Urinary bladder (tissue), 3 donors: ENCODE measurements at regions not wholly inside any gene's neighbourhood (a gene's known extent, or its start where the extent isn't known, plus 50 kb on each side); places are given as distances from the start of the nearest gene placed in this dataset.
"Not testable (repeated sequence)": the region's sequence is repeated elsewhere in the genome, so short reads cannot be mapped to it uniquely, and the experiment has no call there.

Source experiments
- DNase-seq: peaks from one replicate; pipeline ENCODE4 v3.0.0-alpha.2; 2015; ENCODE audit errors: extremely low spot score
- H3K27ac ChIP-seq: one replicate; pipeline ENCODE4 v1.5.1; 2013; ENCODE audit warnings: low read depth, mild to moderate bottlenecking, moderate library complexity
- H3K36me3 ChIP-seq: one replicate; pipeline ENCODE4 v1.6.1; 2013; ENCODE audit warnings: mild to moderate bottlenecking, moderate library complexity; ENCODE audit not compliant: insufficient read depth
- H3K4me1 ChIP-seq: one replicate; pipeline ENCODE4 v1.6.1; 2013; ENCODE audit warnings: mild to moderate bottlenecking, moderate library complexity; ENCODE audit not compliant: insufficient read depth
- H3K4me3 ChIP-seq: one replicate; pipeline ENCODE4 v1.5.1; 2013; ENCODE audit warnings: low read depth, low read length
- WGBS: extraction: QIAGEN DNeasy Blood & Tissue Kit; methylation state at CpG from one replicate; pipeline ENCODE4 v1.1.7; 2013; 5-methylcytosine and 5-hydroxymethylcytosine counted together
- donor health status: healthy with polysubstance abuse.
- donor health status: healthy.

DNA sequence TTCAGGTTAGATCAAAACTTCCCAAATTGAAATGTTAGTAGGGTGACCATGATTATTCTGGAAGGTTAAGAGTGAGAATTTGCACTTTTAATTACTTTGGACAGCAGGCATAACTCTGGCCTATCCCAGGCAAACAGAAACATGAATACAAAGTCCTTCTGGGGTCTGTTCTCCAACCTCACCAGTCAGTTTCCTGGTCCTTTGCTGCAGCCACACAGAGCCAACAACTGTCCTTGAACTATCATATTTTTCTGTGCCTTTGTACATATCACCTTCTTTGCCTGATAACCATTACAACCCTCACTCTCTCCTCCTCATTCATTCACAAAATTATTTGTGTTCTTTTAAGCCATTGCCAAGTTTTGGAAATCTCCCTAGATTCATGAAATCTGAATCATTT, 126.0 kb upstream of the GBE1 start:
- Histone ChIP-seq H3K36me3 (no peaks in the 10 kb centered on the region), H3K27ac (no peak overlapping the region), H3K4me3 (no peak overlapping the region), H3K4me1 (no peaks in the 10 kb centered on the region)
- DNase-seq: no peak

DNA sequence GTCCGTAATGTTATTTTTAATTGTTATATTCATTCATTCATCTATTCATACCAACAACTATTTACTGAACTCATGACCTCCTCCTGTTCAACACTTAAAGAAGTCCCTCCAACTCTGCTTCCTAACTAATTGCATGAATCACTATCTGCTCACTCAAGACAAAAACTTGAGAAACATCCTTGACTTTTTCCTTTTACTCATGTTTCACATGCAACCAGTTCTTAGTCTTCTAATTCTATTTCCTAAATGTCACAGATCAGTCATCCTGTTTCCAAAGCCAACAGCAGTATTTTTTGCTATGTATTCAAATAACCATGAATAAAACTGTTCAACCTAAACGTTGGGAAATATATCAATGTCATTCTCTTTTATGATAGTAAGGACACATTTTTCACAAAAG, 124.6 kb upstream of the GBE1 start:
- Histone ChIP-seq H3K36me3 (no peaks in the 10 kb centered on the region), H3K4me3 (no peak overlapping the region), H3K27ac (no peak overlapping the region), H3K4me1 (no peaks in the 10 kb centered on the region)
- DNase-seq: no peak
- WGBS: 77% methylated on average over 2 of the region's 2 CpGs

DNA sequence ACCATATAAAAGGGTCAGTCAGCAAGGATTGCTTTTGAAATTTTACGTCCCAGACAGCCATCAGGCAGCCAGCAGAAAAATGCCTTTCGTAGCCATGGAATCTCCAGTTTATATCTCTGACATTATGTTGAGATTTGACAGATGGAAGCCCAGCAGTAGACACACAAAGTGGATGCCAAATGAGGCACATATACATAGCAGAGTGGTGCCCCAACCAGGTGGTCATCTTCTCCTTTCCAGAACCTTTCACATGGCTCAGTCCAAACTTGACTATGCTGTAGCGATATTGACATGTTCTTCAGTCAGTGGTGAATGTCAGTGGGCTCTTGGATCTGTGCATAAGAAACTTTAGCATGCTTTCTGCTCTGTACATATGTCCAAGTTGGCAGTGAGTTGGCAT, 123.3 kb upstream of the GBE1 start:
- H3K4me1 ChIP-seq: no peaks in the 10 kb centered on the region
- no peak for DNase-seq
- WGBS: 66% methylated on average over 3 of the region's 3 CpGs
- H3K4me3 ChIP-seq: no peak overlapping the region
- no peak overlapping the region for H3K27ac ChIP-seq
- no peaks in the 10 kb centered on the region for H3K36me3 ChIP-seq

DNA sequence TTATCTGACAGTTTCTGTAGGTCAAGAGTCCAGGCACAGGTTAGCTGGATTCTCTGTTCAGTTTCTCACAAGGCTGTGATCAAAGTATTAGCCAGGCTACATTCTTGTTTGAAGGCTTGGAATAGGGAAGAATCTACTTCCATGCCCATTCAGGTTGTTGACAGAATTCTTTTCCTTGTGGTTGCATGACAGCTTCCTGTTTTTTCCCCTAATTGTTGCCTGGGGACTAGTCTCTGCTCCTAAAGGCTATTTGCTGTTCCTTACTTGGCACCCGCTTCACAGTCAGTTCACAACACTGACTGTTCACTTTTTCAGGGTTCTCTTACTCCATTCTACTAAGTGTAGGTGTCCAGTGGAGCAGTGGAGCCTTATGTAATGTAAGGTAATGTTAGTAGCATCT, 115.4 kb upstream of the GBE1 start:
- no peak overlapping the region for H3K4me3 ChIP-seq
- WGBS: 81% methylated on average over 1 of the region's 1 CpG
- no peak overlapping the region for H3K27ac ChIP-seq
- no peaks in the 10 kb centered on the region for H3K4me1 ChIP-seq
- DNase-seq: no peak
- no peaks in the 10 kb centered on the region for H3K36me3 ChIP-seq

DNA sequence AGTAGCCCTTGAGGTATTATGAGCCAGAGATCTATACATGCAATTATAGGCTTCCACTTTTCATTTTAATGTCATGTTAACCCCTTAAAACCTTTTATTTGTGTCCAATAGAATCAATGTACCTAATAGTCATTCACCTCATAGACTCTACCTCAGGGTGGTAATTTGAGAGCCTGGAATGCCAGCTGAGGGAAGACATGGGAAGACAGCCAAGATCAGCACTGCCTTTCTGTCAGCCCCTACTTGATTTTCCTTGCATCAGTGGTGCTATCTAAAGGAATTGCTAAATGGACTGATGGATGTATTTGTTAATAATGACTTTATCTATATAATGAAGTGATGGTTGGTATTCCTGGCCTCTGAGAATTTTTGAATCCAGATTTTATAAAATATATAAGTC, 113.3 kb upstream of the GBE1 start:
- no peak for DNase-seq
- Histone ChIP-seq H3K4me3 (no peak overlapping the region), H3K36me3 (no peaks in the 10 kb centered on the region), H3K27ac (no peak overlapping the region), H3K4me1 (no peaks in the 10 kb centered on the region)

DNA sequence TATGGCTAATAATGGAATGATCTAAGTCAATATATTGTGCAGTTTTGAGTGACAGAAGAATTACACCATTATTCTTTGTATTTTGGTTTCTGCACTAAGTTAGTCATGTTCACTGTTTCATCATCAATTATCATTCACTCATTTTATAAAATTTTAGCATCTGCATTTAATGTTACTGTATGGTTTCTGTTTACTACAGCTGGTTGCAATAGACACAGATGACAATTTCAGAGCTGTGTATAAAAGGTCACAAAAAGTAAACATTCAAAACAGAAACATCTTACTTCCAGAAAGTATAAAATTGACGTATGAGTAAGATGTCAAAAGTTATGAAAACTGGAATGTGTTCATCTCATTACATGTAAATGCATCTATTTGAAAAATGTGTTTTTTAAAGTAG, 111.1 kb upstream of the GBE1 start:
- WGBS: 56% methylated on average over 1 of the region's 1 CpG
- Histone ChIP-seq H3K27ac (no peak overlapping the region), H3K36me3 (no peaks in the 10 kb centered on the region), H3K4me1 (no peaks in the 10 kb centered on the region), H3K4me3 (no peak overlapping the region)
- no peak for DNase-seq

DNA sequence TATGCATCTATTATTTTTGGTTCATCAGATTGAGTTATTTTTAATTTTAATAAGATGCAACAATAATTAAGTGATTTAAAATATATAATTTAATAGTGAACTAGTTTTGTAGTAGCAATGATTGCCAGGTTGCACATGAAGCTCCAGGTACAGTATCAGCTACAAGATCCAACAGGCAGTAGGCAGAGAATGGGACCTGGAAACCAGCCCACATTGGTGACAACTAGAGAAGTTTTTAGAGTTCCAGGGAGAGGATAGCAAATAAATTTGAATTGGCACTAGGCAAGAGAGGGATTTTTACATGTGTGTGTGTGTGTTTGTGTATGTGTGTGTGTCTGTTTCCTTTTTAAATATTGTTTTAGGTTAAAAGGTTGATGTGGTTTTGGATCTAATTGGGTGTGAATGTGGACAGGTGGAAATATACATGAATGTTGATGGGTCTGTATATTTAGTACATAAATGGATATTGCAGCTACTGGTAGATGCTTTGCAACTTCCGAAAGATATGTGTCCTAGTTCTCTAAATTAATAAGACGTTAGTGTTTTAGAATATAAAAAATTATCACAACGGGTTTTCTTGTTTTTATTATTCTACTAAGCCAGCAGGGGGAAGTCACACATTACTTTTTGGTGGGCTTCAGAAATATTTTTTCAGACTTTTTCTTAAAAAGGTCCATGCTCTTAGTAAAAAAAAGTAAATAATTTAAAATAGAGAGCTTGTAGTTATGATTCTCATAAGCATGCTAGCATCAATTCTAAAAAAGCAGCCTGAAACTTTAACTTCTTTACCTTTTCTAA, 110.1 kb upstream of the GBE1 start:
- DNase-seq: no peak
- 40% methylated on average over 3 of the region's 3 CpGs for WGBS
- H3K4me3 ChIP-seq: no peak overlapping the region
- H3K36me3 ChIP-seq: no peaks in the 10 kb centered on the region
- H3K27ac ChIP-seq: no peak overlapping the region
- H3K4me1 ChIP-seq: no peaks in the 10 kb centered on the region

DNA sequence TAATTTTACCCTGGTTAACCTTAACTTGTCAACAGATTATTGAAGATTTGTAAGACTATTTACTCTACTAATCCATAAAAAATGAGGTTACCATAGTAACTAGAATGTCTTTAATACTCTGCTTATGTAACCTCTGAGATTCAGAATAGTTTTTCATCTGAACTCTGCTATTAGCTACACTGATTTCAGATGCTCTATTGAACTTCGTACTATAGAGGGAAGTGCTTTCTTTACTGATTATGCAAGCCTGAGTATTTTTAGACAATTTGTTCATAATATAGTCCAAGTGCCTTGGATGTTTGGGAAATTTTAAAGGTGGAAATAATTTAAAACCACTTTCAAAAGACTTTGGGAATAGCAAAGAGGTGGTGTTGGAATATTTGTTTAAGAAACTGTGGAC, 107.9 kb upstream of the GBE1 start:
- no peak overlapping the region for H3K4me3 ChIP-seq
- no peak overlapping the region for H3K27ac ChIP-seq
- H3K4me1 ChIP-seq: no peaks in the 10 kb centered on the region
- H3K36me3 ChIP-seq: no peaks in the 10 kb centered on the region
- WGBS: 39% methylated on average over 1 of the region's 1 CpG
- DNase-seq: no peak

DNA sequence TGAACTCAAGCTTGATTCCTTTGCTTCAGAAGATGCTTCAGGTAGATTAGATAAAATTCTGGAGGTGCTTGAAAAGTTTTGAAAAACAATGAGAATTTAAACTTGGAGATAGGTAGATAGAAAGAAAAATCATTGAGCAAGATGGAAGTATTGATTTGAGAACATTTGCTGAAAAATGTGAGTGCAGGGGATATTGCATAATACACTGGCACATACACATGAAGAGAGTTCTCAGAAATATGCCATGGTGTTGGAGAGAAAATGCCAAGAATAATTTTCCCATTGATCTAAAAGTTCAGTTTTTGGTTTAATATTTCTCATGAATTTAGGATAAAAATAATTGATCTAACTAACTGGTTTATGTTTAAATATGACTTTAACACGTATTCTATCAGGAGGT, 107.2 kb upstream of the GBE1 start:
- Histone ChIP-seq H3K4me3 (no peak overlapping the region), H3K27ac (no peak overlapping the region), H3K4me1 (no peaks in the 10 kb centered on the region), H3K36me3 (no peaks in the 10 kb centered on the region)
- WGBS: 93% methylated on average over 1 of the region's 1 CpG
- DNase-seq: no peak

DNA sequence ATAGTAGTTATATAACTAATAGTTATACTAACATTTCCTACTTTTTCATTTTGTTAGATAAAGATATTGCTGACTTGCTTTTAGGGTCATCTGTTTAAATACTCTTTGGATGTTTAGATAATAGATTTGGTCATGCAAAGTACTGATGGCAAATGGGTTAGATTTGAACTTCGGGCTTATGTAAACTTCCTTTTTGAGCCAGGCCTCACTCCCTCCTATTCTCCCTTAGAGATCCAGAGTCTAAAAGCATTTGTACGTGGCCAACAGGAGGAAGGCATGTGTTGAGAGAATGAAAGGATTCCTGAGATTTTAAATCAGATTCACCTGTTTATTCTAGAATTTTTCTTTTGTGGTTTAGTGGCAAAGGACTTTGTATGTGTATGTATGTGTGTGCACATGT, 106.4 kb upstream of the GBE1 start:
- no peak for DNase-seq
- Histone ChIP-seq H3K4me3 (no peak overlapping the region), H3K4me1 (no peaks in the 10 kb centered on the region), H3K36me3 (no peaks in the 10 kb centered on the region), H3K27ac (no peak overlapping the region)
- WGBS: 51% methylated on average over 2 of the region's 2 CpGs

DNA sequence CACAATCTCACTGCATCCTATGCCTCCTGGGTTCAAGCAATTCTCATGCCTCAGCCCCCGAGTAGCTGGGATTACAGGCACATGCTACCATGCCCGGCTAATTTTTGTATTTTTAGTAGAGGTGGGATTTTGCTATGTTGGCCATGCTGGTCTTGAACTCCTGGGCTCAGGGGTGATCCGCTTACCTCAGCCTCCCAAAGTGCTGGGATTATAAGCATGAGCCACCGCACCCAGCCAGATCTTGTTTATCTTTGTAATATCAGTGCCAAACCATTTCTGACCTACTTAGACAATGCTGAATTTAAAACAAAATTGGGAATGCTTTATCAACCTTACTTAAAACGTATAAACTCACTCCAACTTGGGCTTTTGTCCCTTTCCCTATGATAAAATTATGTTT, 103.7 kb upstream of the GBE1 start:
- DNase-seq, H3K4me3 ChIP-seq, H3K27ac ChIP-seq, H3K4me1 ChIP-seq, H3K36me3 ChIP-seq: not testable (repeated sequence)
- 83% methylated on average over 5 of the region's 5 CpGs for WGBS

DNA sequence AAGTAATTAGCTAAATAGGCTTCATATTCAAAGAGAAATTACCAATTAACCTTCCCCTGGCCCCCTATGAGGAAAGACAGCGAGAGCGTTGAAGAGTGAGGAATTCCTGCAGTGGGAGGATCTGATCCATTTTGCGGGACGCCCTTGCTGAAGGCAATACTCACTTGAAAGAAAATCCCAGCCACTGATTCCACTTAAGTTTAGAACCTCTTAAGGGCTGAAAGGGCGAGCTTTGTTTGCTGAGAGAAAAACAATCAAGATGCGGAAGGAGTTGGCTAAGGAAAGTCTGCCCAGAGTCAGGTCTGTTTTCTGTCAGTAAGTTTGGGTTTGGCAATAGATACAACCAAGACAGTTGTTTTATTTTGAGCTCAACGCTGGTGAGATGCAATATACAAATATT, 102.8 kb upstream of the GBE1 start:
- Histone ChIP-seq H3K4me1 (no peaks in the 10 kb centered on the region), H3K27ac (no peak overlapping the region), H3K36me3 (no peaks in the 10 kb centered on the region), H3K4me3 (no peak overlapping the region)
- 32% methylated on average over 7 of the region's 7 CpGs for WGBS
- DNase-seq: no peak

DNA sequence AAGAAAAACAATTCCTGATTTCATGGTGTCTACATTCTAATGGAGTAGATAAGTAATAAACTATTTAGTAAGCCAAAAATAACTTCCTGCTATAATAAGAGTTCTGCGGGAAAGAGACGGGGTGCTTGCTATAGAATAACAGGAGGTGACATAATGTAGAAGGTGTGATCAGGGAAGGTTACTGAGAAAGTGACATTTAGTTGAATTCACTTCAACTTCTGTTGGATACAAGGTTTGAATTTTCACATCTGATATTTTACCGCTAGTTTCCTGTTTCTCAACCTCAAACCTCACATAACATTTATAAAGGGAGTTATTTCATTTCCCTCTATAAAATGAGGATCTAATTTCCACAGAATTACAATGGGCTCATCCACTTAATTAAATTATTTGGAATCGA, 102.3 kb upstream of the GBE1 start:
- Histone ChIP-seq H3K27ac (no peak overlapping the region), H3K36me3 (no peaks in the 10 kb centered on the region), H3K4me1 (no peaks in the 10 kb centered on the region), H3K4me3 (no peak overlapping the region)
- WGBS: 66% methylated on average over 4 of the region's 4 CpGs
- DNase-seq: no peak

DNA sequence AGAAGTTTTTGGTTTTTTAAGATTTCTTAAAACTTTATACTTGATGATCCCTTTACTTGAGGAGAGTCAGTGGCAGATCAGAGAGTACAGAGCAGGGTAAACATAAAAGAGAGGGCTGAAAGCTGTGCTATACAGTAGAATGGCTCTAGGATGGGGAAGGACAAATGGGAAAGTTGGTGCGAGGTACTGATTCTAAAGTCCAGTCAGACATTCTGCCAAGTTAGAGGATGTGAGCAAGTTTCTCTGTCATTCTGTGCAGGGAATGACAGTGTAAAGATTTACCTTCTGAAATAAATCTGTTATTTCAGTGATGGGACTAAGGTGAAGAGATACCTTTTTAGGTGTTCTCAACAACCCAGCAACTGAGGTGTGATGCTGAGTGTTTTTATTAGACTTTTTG, 100.1 kb upstream of the GBE1 start:
- Histone ChIP-seq H3K36me3 (no peaks in the 10 kb centered on the region), H3K4me3 (no peak overlapping the region), H3K4me1 (no peaks in the 10 kb centered on the region), H3K27ac (no peak overlapping the region)
- DNase-seq: no peak
- 93% methylated on average over 1 of the region's 1 CpG for WGBS

DNA sequence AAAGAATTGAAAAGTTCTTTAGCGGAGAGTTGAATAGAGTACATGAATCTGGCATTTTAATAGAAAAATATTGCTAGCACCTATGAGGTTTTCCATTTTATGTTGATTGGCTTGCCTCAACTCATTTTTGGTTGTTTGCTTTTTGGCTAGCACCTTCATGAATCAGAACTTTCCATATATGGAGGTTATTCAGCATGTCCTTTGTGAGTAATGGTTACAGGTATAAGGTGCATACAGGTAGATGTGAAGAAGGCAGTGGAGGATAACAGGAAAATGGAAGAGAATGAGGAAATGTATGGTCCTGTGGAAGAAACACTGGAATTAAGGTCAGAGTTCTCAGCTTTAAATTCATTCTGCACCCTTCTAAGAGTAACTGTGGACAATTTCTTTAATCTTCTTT, 98.1 kb upstream of the GBE1 start:
- Histone ChIP-seq H3K4me1 (no peaks in the 10 kb centered on the region), H3K27ac (no peak overlapping the region), H3K4me3 (no peak overlapping the region), H3K36me3 (no peaks in the 10 kb centered on the region)
- 96% methylated on average over 1 of the region's 1 CpG for WGBS
- no peak for DNase-seq
